ENCODE measurements at regions not wholly inside any gene's neighbourhood (a gene's known extent, or its start where the extent isn't known, plus 50 kb on each side); places are given as distances from the start of the nearest gene placed in this dataset.

GRCh38 chr12:59039005-59039404 is 118.7 kb upstream of the LRIG3 start:
- H3K4me3 ChIP-seq (ENCODE audit: low read depth, low read length), result no peak overlapping the region
- DNase-seq (ENCODE audit: low read depth), result no peak
- no peak for TF ChIP-seq CTCF (IDR thresholded peaks at IDR 0.05; ENCODE audit: low read depth, low read length, missing control alignments)

- no peak for DNase-seq (ENCODE audit: low read depth)
- no peak overlapping the region for H3K4me3 ChIP-seq (ENCODE audit: low read depth, low read length)
- no peak for TF ChIP-seq CTCF (IDR thresholded peaks at IDR 0.05; ENCODE audit: low read depth, low read length, missing control alignments)
These were observed 116.9 kb upstream of the LRIG3 start for GRCh38 chr12:59036973-59037762.

GRCh38 chr12:59036347-59036746 is 116.0 kb upstream of the LRIG3 start:
- no peak overlapping the region for H3K4me3 ChIP-seq (ENCODE audit: low read depth, low read length)
- no peak for DNase-seq (ENCODE audit: low read depth)
- TF ChIP-seq CTCF (IDR thresholded peaks at IDR 0.05; ENCODE audit: low read depth, low read length, missing control alignments), result no peak

GRCh38 chr12:59031313-59031712 is 111.0 kb upstream of the LRIG3 start:
- no peak for TF ChIP-seq CTCF (IDR thresholded peaks at IDR 0.05; ENCODE audit: low read depth, low read length, missing control alignments)
- no peak for DNase-seq (ENCODE audit: low read depth)
- no peak overlapping the region for H3K4me3 ChIP-seq (ENCODE audit: low read depth, low read length)

GRCh38 chr12:59030415-59030814 is 110.1 kb upstream of the LRIG3 start:
- no peak for DNase-seq (ENCODE audit: low read depth)
- no peak overlapping the region for H3K4me3 ChIP-seq (ENCODE audit: low read depth, low read length)
- no peak for TF ChIP-seq CTCF (IDR thresholded peaks at IDR 0.05; ENCODE audit: low read depth, low read length, missing control alignments)

- no peak overlapping the region for H3K4me3 ChIP-seq (ENCODE audit: low read depth, low read length)
- DNase-seq (ENCODE audit: low read depth), result no peak
These were observed 106.9 kb upstream of the LRIG3 start for GRCh38 chr12:59027199-59027598.

More at GRCh38 chr12:59027199-59027598, 106.9 kb upstream of the LRIG3 start:
- TF ChIP-seq CTCF (IDR thresholded peaks at IDR 0.05; ENCODE audit: low read depth, low read length, missing control alignments), result no peak
